Panc1 (cell line): ENCODE measurements at regions not wholly inside any gene's neighbourhood (a gene's known extent, or its start where the extent isn't known, plus 50 kb on each side); places are given as distances from the start of the nearest gene placed in this dataset.

ENCODE experiments used
- ATAC-seq: fragments of 200-7000 bp; cut with Tn5 transposase; 2 replicates; pipeline ENCODE4 v1.9.1; 2020; ENCODE audit warnings: mild to moderate bottlenecking, moderate library complexity
- BruUV-seq: library from RNA; stranded (reverse); fragments of 400-500 nt; replicated peaks from 2 replicates; lab custom pipeline; 2021; lab: Mats Ljungman, UMichigan
- CTCF ChIA-PET: fragments of 300-600 bp; sonication (Branson Sonifier 250); formaldehyde crosslinking; loops from one replicate; lab custom pipeline; 2022; ENCODE audit warnings: antibody characterized with exemption; lab: Charles Lee
- POLR2A ChIA-PET: fragments of 300-600 bp; sonication (Branson Sonifier 250); formaldehyde crosslinking; loops from one replicate; lab custom pipeline; 2022; ENCODE audit warnings: antibody characterized with exemption; lab: Charles Lee
- DNase-seq: peaks from one replicate; pipeline ENCODE4 v3.0.0-alpha.2; 2010; ENCODE audit warnings: low read depth, low spot score
- H3K27ac ChIP-seq: 2 replicates; pipeline ENCODE4 v1.5.1; 2011; ENCODE audit warnings: mild to moderate bottlenecking, low read length, inconsistent platforms
- H3K27me3 ChIP-seq: fragments of 200-500 bp; sonication (Bioruptor generic); 2 replicates; pipeline ENCODE4 v1.6.0; 2014; ENCODE audit warnings: low read length, inconsistent platforms; ENCODE audit not compliant: control insufficient read depth, insufficient read depth
- H3K36me3 ChIP-seq: fragments of 200-500 bp; sonication (Bioruptor generic); 2 replicates; pipeline ENCODE4 v1.5.1; 2014; ENCODE audit warnings: inconsistent platforms, mild to moderate bottlenecking, low read length, moderate library complexity; ENCODE audit not compliant: control insufficient read depth, insufficient read depth
- H3K4me1 ChIP-seq: 2 replicates; pipeline ENCODE4 v1.5.1; 2011; ENCODE audit warnings: inconsistent platforms, mild to moderate bottlenecking, low read length, moderate library complexity; ENCODE audit not compliant: control insufficient read depth, insufficient read depth
- H3K4me3 ChIP-seq, 2 experiments: 2 replicates each; pipeline ENCODE4 v1.5.1; 2011 to 2012; ENCODE audit warnings: low read depth in 2 of 2, low read length in 2 of 2, mild to moderate bottlenecking in 2 of 2, inconsistent platforms in 1 of 2, moderate library complexity in 1 of 2
- H3K9me3 ChIP-seq: fragments of 200-500 bp; sonication (Bioruptor generic); 2 replicates; pipeline ENCODE4 v1.5.1; 2014; ENCODE audit warnings: low read depth, mild to moderate bottlenecking, inconsistent platforms, low read length, moderate library complexity; ENCODE audit not compliant: control insufficient read depth, insufficient read depth
- POLR2AphosphoS5 ChIP-seq: IDR thresholded peaks from 2 replicates; pipeline ENCODE4 v1.6.1; 2012; ENCODE audit warnings: mild to moderate bottlenecking, low read depth, low read length, moderate library complexity
- SIN3A ChIP-seq: IDR thresholded peaks from 2 replicates; pipeline ENCODE4 v1.6.1; 2012; ENCODE audit warnings: low read depth, mild to moderate bottlenecking, low read length, moderate library complexity, borderline replicate concordance; ENCODE audit not compliant: insufficient read depth
- TCF7L2 ChIP-seq: IDR thresholded peaks from 2 replicates; pipeline ENCODE4 v1.6.1; 2011; ENCODE audit warnings: mild to moderate bottlenecking, low read depth, low read length, inconsistent platforms
- in situ Hi-C: cut with HindIII; loops from 2 replicates; pipeline ENCODE4 v1.10.0; 2016; ENCODE audit warnings: low sequenced_read_pairs, low pct_unique_long_range_greater_than_20kb
- intact Hi-C: fragments of 100-400 bp; cut with micrococcal nuclease; formaldehyde crosslinking; loops from one replicate; pipeline ENCODE4 v1.10.0; 2022; ENCODE audit not compliant: unreplicated experiment
- TF ChIP-seq, protein P1 (sequence below), 2 experiments: IDR thresholded peaks; 2 replicates each; pipeline ENCODE4 v1.6.1; 2011 to 2012; ENCODE audit warnings: low read depth in 2 of 2, control low read depth in 1 of 2, low read length in 1 of 2, mild to moderate bottlenecking in 1 of 2, moderate library complexity in 1 of 2; ENCODE audit not compliant: insufficient read depth in 1 of 2
- TF ChIP-seq, protein P2 (sequence below): fragments of 450-650 bp; IDR thresholded peaks from 2 replicates; pipeline ENCODE4 v1.5.1; 2017; ENCODE audit warnings: mild to moderate bottlenecking

DNA sequence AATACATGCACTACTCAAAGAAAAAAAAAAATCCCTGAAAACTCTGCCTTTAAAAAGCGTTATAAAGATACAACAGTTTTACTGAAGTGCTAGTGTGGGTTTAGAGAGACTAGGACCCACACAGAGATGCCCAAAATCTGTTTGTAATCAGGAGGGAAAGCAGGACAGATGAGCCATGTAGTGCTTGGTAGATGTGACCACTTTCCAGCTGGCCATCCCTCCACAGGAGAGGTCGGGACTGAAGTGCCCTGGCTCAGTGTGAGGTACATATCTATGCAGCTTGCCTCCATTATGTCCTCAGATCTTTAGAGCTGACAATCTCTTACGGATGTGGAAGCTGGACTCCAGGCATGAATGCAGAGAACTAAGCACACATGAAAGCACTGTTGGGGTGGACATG is 57.5 kb upstream of the NANOGP8 start:
- ATAC-seq (no peak), DNase-seq (no peak)
- no peaks in the 10 kb centered on the region for H3K36me3 ChIP-seq
- CTCF ChIA-PET, result no interaction called here
- no peaks in the 10 kb centered on the region for H3K27me3 ChIP-seq
- TF ChIP-seq TCF7L2, result no peak
- TF ChIP-seq, protein P1, sequence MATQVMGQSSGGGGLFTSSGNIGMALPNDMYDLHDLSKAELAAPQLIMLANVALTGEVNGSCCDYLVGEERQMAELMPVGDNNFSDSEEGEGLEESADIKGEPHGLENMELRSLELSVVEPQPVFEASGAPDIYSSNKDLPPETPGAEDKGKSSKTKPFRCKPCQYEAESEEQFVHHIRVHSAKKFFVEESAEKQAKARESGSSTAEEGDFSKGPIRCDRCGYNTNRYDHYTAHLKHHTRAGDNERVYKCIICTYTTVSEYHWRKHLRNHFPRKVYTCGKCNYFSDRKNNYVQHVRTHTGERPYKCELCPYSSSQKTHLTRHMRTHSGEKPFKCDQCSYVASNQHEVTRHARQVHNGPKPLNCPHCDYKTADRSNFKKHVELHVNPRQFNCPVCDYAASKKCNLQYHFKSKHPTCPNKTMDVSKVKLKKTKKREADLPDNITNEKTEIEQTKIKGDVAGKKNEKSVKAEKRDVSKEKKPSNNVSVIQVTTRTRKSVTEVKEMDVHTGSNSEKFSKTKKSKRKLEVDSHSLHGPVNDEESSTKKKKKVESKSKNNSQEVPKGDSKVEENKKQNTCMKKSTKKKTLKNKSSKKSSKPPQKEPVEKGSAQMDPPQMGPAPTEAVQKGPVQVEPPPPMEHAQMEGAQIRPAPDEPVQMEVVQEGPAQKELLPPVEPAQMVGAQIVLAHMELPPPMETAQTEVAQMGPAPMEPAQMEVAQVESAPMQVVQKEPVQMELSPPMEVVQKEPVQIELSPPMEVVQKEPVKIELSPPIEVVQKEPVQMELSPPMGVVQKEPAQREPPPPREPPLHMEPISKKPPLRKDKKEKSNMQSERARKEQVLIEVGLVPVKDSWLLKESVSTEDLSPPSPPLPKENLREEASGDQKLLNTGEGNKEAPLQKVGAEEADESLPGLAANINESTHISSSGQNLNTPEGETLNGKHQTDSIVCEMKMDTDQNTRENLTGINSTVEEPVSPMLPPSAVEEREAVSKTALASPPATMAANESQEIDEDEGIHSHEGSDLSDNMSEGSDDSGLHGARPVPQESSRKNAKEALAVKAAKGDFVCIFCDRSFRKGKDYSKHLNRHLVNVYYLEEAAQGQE (IDR thresholded peaks at IDR 0.05; ENCODE audit: insufficient read depth in 1 of 2, low read depth in 2 of 2, low read length in 1 of 2), result no peak
- TF ChIP-seq POLR2AphosphoS5, result no peak
- TF ChIP-seq, protein P2, sequence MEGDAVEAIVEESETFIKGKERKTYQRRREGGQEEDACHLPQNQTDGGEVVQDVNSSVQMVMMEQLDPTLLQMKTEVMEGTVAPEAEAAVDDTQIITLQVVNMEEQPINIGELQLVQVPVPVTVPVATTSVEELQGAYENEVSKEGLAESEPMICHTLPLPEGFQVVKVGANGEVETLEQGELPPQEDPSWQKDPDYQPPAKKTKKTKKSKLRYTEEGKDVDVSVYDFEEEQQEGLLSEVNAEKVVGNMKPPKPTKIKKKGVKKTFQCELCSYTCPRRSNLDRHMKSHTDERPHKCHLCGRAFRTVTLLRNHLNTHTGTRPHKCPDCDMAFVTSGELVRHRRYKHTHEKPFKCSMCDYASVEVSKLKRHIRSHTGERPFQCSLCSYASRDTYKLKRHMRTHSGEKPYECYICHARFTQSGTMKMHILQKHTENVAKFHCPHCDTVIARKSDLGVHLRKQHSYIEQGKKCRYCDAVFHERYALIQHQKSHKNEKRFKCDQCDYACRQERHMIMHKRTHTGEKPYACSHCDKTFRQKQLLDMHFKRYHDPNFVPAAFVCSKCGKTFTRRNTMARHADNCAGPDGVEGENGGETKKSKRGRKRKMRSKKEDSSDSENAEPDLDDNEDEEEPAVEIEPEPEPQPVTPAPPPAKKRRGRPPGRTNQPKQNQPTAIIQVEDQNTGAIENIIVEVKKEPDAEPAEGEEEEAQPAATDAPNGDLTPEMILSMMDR, result no peak
- TF ChIP-seq SIN3A, result no peak
- intact Hi-C loops, result no loop called here
- POLR2A ChIA-PET, result no interaction called here
- H3K9me3 ChIP-seq, result no peaks in the 10 kb centered on the region
- H3K4me3 ChIP-seq, result no peak overlapping the region
- H3K4me1 ChIP-seq, result no peaks in the 10 kb centered on the region
- BruUV-seq, result no TSS peak
- in situ Hi-C loops, result no loop called here
- no peak overlapping the region for H3K27ac ChIP-seq

DNA sequence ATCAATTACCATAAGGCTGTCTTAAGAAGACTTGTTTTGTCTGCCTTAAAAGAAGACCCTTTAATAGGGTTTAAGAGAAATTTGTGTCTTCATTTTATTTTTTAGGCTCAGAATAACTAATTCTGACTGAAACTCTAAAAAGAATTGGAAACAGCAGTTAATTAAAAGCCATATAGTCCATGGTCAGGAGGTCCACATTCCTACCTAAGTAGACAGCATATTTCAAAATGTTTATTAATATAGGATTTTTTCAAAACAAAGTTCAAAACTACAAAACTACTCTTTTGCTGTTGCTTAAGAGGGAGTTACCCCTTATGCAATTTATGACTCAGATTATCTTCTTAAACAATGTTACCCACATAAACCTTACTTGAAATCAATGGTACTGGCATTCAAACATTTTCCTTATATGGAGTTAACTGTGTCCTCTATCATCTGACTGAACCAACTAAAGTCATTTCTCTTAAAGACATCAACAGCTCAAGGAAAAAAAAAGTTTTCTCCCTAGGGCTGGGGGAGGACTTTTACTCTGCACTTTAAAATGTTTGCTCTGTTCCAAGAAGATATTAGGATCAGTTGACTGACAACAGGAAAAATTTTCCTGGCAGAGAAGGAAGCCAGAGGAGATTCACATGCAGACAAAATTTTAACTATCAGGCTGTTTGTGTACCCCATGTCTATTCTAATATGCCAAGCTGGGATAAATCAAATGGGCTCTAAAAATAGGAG is 56.8 kb upstream of the NANOGP8 start:
- H3K4me3 ChIP-seq, result no peak overlapping the region
- TF ChIP-seq, protein P2, result no peak
- TF ChIP-seq, protein P1 (IDR thresholded peaks at IDR 0.05; ENCODE audit: insufficient read depth in 1 of 2, low read depth in 2 of 2, low read length in 1 of 2), result no peak
- TF ChIP-seq POLR2AphosphoS5 (no peak), SIN3A (no peak), TCF7L2 (no peak)
- in situ Hi-C loops, result no loop called here
- BruUV-seq, result no TSS peak
- ATAC-seq (no peak), DNase-seq (no peak)
- POLR2A ChIA-PET, result no interaction called here
- no peak overlapping the region for H3K27ac ChIP-seq
- H3K27me3 ChIP-seq, result no peaks in the 10 kb centered on the region
- CTCF ChIA-PET, result no interaction called here
- no peaks in the 10 kb centered on the region for H3K9me3 ChIP-seq
- no peaks in the 10 kb centered on the region for H3K4me1 ChIP-seq
- intact Hi-C loops, result no loop called here
- H3K36me3 ChIP-seq, result no peaks in the 10 kb centered on the region
